Breast epithelium (tissue), 4 donors: ENCODE measurements at regions not wholly inside any gene's neighbourhood (a gene's known extent, or its start where the extent isn't known, plus 50 kb on each side); places are given as distances from the start of the nearest gene placed in this dataset.

Experiments used
- DNase-seq, 2 donors: peaks; one replicate each; pipeline ENCODE4 v3.0.0-alpha.2; 2019; ENCODE audit warnings: low spot score in 2 of 2
- H3K27ac ChIP-seq, 2 donors: fragments of 200-600 bp; sonication (generic) in 1 of 2; one replicate each; pipeline ENCODE4 v1.5.1; 2016 to 2019; ENCODE audit warnings: mild to moderate bottlenecking in 1 of 2
- H3K27me3 ChIP-seq, 2 donors: fragments of 200-600 bp; sonication (generic) in 1 of 2; one replicate each; pipeline versions ENCODE4 v1.5.1 to v1.6.0; 2017 to 2019; ENCODE audit warnings: control low read depth in 1 of 2, mild to moderate bottlenecking in 1 of 2
- H3K36me3 ChIP-seq: fragments of 200-600 bp; one replicate; pipeline ENCODE4 v1.5.1; 2019
- H3K4me1 ChIP-seq, 2 donors: fragments of 200-600 bp; sonication (generic); one replicate each; pipeline ENCODE4 v1.5.1; 2016 to 2019; ENCODE audit warnings: control low read depth in 1 of 2
- H3K4me3 ChIP-seq, 3 donors: fragments of 200-600 bp; sonication (generic); 1 replicate in 2 of 3; 2 replicates in 1 of 3; pipeline ENCODE4 v1.5.1; 2016 to 2019; ENCODE audit warnings: mild to moderate bottlenecking in 3 of 3, moderate library complexity in 2 of 3
- H3K9me3 ChIP-seq, 2 donors: fragments of 200-600 bp; sonication (generic) in 1 of 2; one replicate each; pipeline ENCODE4 v1.5.1; 2016 to 2019; ENCODE audit warnings: control low read depth in 1 of 2
- CTCF ChIP-seq, 3 donors: fragments of 450-650 bp; IDR thresholded peaks; one replicate each; pipeline ENCODE4 v1.5.1; 2016 to 2017; ENCODE audit warnings: antibody characterized with exemption in 3 of 3, mild to moderate bottlenecking in 3 of 3, moderate library complexity in 3 of 3
- POLR2A ChIP-seq: fragments of 450-650 bp; IDR thresholded peaks from one replicate; pipeline ENCODE4 v1.6.1; 2016; ENCODE audit warnings: antibody characterized with exemption, mild to moderate bottlenecking, moderate library complexity
- POLR2AphosphoS5 ChIP-seq, 3 donors: sonication (generic); formaldehyde crosslinking; IDR thresholded peaks; one replicate each; pipeline ENCODE4 v1.6.1; 2017; ENCODE audit warnings: antibody characterized with exemption in 3 of 3
- intact Hi-C: fragments of 100-400 bp; cut with DNase I; formaldehyde crosslinking; loops from one replicate; pipeline ENCODE4 v1.15.1; 2023; ENCODE audit warnings: low total_unique reads

GRCh38 chr12:19850346-19851065 lies 411.2 kb downstream of the AEBP2 start:
- intact Hi-C loops = no loop called here
- Histone ChIP-seq H3K4me3 (no peak overlapping the region), H3K4me1 (no peaks in the 10 kb centered on the region), H3K36me3 (no peaks in the 10 kb centered on the region), H3K27me3 (no peaks in the 10 kb centered on the region), H3K27ac (peak overlapping the region; percentile 27 to 66), H3K9me3 (peaks cover 0 to 10% of the 10 kb centered on the region in 2 donors)
- no peak for DNase-seq
- no peak for TF ChIP-seq POLR2AphosphoS5 (IDR thresholded peaks at IDR 0.05)
- no peak for TF ChIP-seq CTCF (IDR thresholded peaks at IDR 0.05)
- TF ChIP-seq POLR2A = no peak

GRCh38 chr12:19852100-19852855 lies 413.0 kb downstream of the AEBP2 start:
- DNase-seq = no peak
- no peaks in the 10 kb centered on the region for H3K36me3 ChIP-seq
- intact Hi-C loops = no loop called here
- H3K9me3 ChIP-seq = peaks cover 0 to 10% of the 10 kb centered on the region in 2 donors
- no peaks in the 10 kb centered on the region for H3K27me3 ChIP-seq
- no peaks in the 10 kb centered on the region for H3K4me1 ChIP-seq
- H3K4me3 ChIP-seq = no peak overlapping the region
- no peak overlapping the region for H3K27ac ChIP-seq
- no peak for TF ChIP-seq POLR2A
- TF ChIP-seq POLR2AphosphoS5 (IDR thresholded peaks at IDR 0.05) = no peak
- no peak for TF ChIP-seq CTCF (IDR thresholded peaks at IDR 0.05)

- no peak for DNase-seq
- no peaks in the 10 kb centered on the region for H3K36me3 ChIP-seq
- no peaks in the 10 kb centered on the region for H3K27me3 ChIP-seq
- TF ChIP-seq POLR2A = no peak
- TF ChIP-seq CTCF (IDR thresholded peaks at IDR 0.05) = no peak
- TF ChIP-seq POLR2AphosphoS5 (IDR thresholded peaks at IDR 0.05) = no peak
- H3K4me1 ChIP-seq = no peaks in the 10 kb centered on the region
- H3K27ac ChIP-seq = peak overlapping the region; percentile 5 to 55
- H3K9me3 ChIP-seq = no peaks in the 10 kb centered on the region
- peak overlapping the region in 1 of 3 donors; percentile 1 for H3K4me3 ChIP-seq
- intact Hi-C loops = no loop called here
Measured at GRCh38 chr12:19855851-19856250, 416.6 kb downstream of the AEBP2 start.

- peak overlapping the region in 1 of 2 donors; percentile 55 for H3K27ac ChIP-seq
- H3K27me3 ChIP-seq = no peaks in the 10 kb centered on the region
- H3K36me3 ChIP-seq = no peaks in the 10 kb centered on the region
- intact Hi-C loops = no loop called here
- DNase-seq = no peak
- H3K9me3 ChIP-seq = no peaks in the 10 kb centered on the region
- peak overlapping the region in 1 of 3 donors; percentile 1 for H3K4me3 ChIP-seq
- no peak for TF ChIP-seq CTCF (IDR thresholded peaks at IDR 0.05)
- no peak for TF ChIP-seq POLR2AphosphoS5 (IDR thresholded peaks at IDR 0.05)
- no peak for TF ChIP-seq POLR2A
- H3K4me1 ChIP-seq = no peaks in the 10 kb centered on the region
Measured at GRCh38 chr12:19856389-19856788, 417.1 kb downstream of the AEBP2 start.

GRCh38 chr12:19857204-19857603 lies 417.9 kb downstream of the AEBP2 start:
- Histone ChIP-seq H3K27me3 (no peaks in the 10 kb centered on the region), H3K4me3 (no peak overlapping the region)

More at GRCh38 chr12:19857204-19857603, 417.9 kb downstream of the AEBP2 start:
- DNase-seq = no peak
- no peaks in the 10 kb centered on the region for H3K9me3 ChIP-seq
- no peaks in the 10 kb centered on the region for H3K4me1 ChIP-seq
- H3K36me3 ChIP-seq = no peaks in the 10 kb centered on the region
- no peak for TF ChIP-seq POLR2A
- TF ChIP-seq CTCF (IDR thresholded peaks at IDR 0.05) = no peak
- no peak for TF ChIP-seq POLR2AphosphoS5 (IDR thresholded peaks at IDR 0.05)
- no peak overlapping the region for H3K27ac ChIP-seq
- intact Hi-C loops = no loop called here
